ENCODE measurements at regions not wholly inside any gene's neighbourhood (a gene's known extent, or its start where the extent isn't known, plus 50 kb on each side); places are given as distances from the start of the nearest gene placed in this dataset.
A peak's percentile ranks its signal among the peaks of the same experiment; 100 is the strongest.
"Not testable (repeated sequence)": the region's sequence is repeated elsewhere in the genome, so short reads cannot be mapped to it uniquely, and the experiment has no call there.

GRCh38 chr14:36411951-36412350 is 91.5 kb upstream of the MBIP start:
- DNase-seq (ENCODE audit: low read depth): not testable (repeated sequence)

- DNase-seq (ENCODE audit: low read depth): no peak
These were observed 88.0 kb upstream of the MBIP start for GRCh38 chr14:36408388-36408787.

GRCh38 chr14:36405589-36406274 is 85.3 kb upstream of the MBIP start:
- no peak for DNase-seq (ENCODE audit: low read depth)

- no peak for DNase-seq (ENCODE audit: low read depth)
These were observed 82.4 kb upstream of the MBIP start for GRCh38 chr14:36402867-36403266.

GRCh38 chr14:36398463-36399291 is 78.2 kb upstream of the MBIP start:
- DNase-seq (ENCODE audit: low read depth): no peak

- no peak for DNase-seq (ENCODE audit: low read depth)
These were observed 76.9 kb upstream of the MBIP start for GRCh38 chr14:36397357-36397756.

- no peak for DNase-seq (ENCODE audit: low read depth)
These were observed 76.4 kb upstream of the MBIP start for GRCh38 chr14:36396798-36397197.

GRCh38 chr14:36394593-36394992 is 74.2 kb upstream of the MBIP start:
- no peak for DNase-seq (ENCODE audit: low read depth)

GRCh38 chr14:36390718-36391117 is 70.3 kb upstream of the MBIP start:
- no peak for DNase-seq (ENCODE audit: low read depth)

GRCh38 chr14:36383767-36384431 is 63.5 kb upstream of the MBIP start:
- DNase-seq (ENCODE audit: low read depth): peak; percentile 3

- DNase-seq (ENCODE audit: low read depth): peak; percentile 69
These were observed 53.7 kb upstream of the MBIP start for GRCh38 chr14:36373982-36374673.
